Muscle layer of duodenum (tissue), 2 donors: ENCODE measurements at regions not wholly inside any gene's neighbourhood (a gene's known extent, or its start where the extent isn't known, plus 50 kb on each side); places are given as distances from the start of the nearest gene placed in this dataset.
A peak's percentile ranks its signal among the peaks of the same experiment; 100 is the strongest.

Experiments
- H3K27ac ChIP-seq: one replicate; pipeline ENCODE4 v1.7.0; 2013; ENCODE audit warnings: mild to moderate bottlenecking, low read length
- H3K27me3 ChIP-seq: one replicate; pipeline ENCODE4 v1.7.0; 2013; ENCODE audit warnings: low read depth, mild to moderate bottlenecking, control low read depth, low read length
- H3K36me3 ChIP-seq, 2 donors: one replicate each; pipeline ENCODE4 v1.7.0; 2013; ENCODE audit warnings: low read length in 2 of 2, control low read depth in 1 of 2, mild to moderate bottlenecking in 1 of 2; ENCODE audit not compliant: insufficient read depth in 2 of 2, control insufficient read depth in 1 of 2
- H3K4me1 ChIP-seq, 2 donors: one replicate each; pipeline ENCODE4 v1.7.0; 2013; ENCODE audit warnings: low read length in 2 of 2, mild to moderate bottlenecking in 2 of 2, control low read depth in 1 of 2, moderate library complexity in 1 of 2; ENCODE audit not compliant: insufficient read depth in 2 of 2, control insufficient read depth in 1 of 2
- H3K4me3 ChIP-seq, 2 donors: one replicate each; pipeline ENCODE4 v1.7.0; 2013; ENCODE audit warnings: low read length in 2 of 2, low read depth in 1 of 2, mild to moderate bottlenecking in 1 of 2
- H3K9me3 ChIP-seq, 2 donors: one replicate each; pipeline ENCODE4 v1.7.0; 2013; ENCODE audit warnings: low read length in 2 of 2, control low read depth in 1 of 2, mild to moderate bottlenecking in 1 of 2; ENCODE audit not compliant: control insufficient read depth in 1 of 2
- donor health status: healthy.

DNA sequence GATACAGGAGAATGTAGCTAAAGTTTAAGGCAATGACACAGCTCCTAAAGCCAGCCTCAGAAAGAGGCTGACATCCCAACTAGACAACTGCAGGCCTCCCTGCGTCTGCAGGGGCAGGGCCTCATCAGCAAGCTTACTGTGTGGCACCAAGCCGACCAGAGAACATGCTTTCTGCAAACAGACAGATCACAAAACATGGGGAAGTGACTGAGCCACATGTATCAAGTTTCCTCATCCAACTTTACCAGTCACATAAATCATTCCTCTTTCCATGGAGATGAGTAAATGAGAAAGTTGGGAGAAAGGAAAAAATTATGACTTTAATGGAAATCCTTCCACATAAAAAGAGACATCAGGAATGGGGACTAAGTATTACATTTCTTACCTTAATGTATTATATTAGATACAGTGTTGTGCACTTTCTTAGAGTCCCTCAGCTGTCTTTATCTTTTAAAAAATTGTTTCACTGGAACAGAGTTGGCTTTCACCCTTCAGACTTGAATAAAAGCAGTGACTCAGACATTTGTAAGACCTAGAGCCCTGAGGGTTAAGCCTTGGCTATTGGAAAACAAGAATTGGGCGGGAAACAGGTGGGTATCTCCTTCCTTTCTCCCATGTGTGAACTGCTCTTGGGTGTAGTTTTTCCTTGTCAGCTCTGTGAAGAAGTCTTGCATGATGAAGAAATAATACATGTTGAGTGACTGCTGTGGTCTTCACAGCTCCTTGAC, 305.7 kb upstream of the SNX7 start:
- Histone ChIP-seq H3K4me1 (no peaks in the 10 kb centered on the region), H3K4me3 (no peak overlapping the region), H3K27ac (no peak overlapping the region), H3K36me3 (no peaks in the 10 kb centered on the region), H3K27me3 (no peaks in the 10 kb centered on the region), H3K9me3 (no peaks in the 10 kb centered on the region)

DNA sequence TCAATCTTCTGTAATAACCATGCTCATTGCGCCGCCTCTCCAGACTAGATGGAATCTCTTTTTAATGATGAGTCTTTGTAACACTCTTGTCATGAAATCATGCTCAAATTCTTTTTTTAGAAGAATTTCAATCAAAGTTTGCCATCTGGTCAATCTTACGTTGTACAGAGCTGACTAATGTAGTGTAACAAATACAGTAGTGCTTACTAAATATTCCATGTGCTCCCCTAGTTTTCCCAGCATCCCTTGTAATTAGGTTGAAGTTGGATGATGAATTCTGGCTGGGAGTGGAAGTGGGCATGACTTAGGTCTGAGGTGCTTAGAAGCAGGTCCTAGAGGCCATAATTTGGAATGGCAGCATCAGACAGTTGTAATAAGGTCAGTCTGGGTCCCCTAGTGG, 309.1 kb upstream of the SNX7 start:
- Histone ChIP-seq H3K27ac (no peak overlapping the region), H3K36me3 (no peaks in the 10 kb centered on the region), H3K4me3 (no peak overlapping the region), H3K27me3 (no peaks in the 10 kb centered on the region), H3K9me3 (no peaks in the 10 kb centered on the region), H3K4me1 (no peaks in the 10 kb centered on the region)

DNA sequence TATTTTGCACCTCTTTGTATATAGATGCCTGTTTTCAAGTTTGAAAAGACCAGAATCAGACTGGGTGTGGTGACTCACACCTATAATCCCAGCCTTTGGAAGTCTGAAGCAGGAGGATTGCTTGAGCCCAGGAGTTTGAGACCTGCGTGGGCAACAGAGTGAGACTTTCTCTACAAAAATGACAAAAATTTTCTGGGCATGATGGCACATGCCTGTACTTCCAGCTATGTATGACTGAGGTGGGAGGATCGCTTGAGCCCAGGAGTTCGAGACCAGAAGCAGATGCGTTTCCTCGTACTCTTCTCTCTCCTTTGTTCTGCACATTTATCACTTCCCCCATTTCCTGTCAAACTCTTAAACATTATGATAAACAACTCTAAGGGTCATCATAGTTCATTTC, 310.0 kb upstream of the SNX7 start:
- Histone ChIP-seq H3K9me3 (no peaks in the 10 kb centered on the region), H3K4me3 (no peak overlapping the region), H3K27me3 (no peaks in the 10 kb centered on the region), H3K36me3 (no peaks in the 10 kb centered on the region), H3K4me1 (no peaks in the 10 kb centered on the region), H3K27ac (no peak overlapping the region)

DNA sequence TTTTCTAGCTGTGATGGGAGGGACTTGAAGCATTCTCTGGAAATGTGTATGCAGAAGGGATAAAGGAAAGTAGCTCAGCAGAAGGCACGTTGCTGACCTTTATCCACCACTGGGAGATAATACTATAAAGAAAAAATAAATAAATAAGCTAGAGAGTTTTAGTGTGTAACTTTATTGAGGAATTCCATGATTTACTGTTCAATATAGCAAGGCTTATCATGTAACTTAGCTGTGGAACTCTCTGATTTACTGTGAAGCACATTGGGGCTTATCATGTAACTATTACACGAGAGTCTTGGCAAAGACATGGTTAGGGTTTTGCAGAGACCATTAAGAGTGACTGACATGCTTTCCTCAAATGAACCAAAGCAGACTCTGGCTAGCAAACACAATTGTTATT, 316.1 kb upstream of the SNX7 start:
- Histone ChIP-seq H3K27me3 (no peaks in the 10 kb centered on the region), H3K9me3 (no peaks in the 10 kb centered on the region), H3K4me3 (no peak overlapping the region), H3K36me3 (no peaks in the 10 kb centered on the region), H3K27ac (no peak overlapping the region), H3K4me1 (no peaks in the 10 kb centered on the region)

DNA sequence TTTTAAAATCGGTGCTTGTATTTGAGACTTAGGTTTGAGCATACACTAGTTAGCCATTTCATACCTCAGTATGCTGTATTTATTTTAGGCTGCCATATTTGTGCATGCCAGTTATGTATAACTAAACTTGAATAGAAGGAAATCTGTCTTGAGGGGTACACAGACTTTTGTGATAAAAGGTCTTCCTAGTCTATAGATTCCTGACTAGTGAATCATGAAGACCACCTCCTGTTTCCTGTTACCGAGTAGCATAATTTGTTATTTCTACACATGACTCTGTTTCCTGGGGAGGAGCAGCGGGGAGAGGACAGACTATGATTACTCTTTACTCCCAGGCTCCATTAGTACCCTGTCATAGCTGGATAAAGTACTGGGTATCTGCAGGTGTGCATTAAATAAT, 316.8 kb upstream of the SNX7 start:
- Histone ChIP-seq H3K27ac (no peak overlapping the region), H3K4me3 (no peak overlapping the region), H3K4me1 (no peaks in the 10 kb centered on the region), H3K9me3 (no peaks in the 10 kb centered on the region), H3K27me3 (no peaks in the 10 kb centered on the region), H3K36me3 (no peaks in the 10 kb centered on the region)

DNA sequence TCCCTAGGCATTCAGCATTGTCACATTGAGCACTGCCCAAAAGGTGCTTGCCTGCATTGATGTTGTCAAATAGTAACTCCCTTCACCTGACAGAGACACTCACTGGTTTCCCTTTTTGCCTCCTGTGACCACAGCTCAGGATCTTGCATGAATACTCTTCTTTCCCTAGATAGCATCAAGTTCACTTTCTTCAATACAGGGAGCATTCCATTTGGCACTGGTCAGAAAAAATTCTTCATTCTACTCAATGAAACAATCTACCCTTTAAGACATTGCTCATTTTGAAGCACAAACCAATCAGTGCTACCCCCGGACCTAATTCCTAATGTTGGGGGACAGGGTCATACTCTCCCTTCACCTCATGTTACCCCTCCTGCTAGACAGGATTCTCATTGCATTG, 319.0 kb upstream of the SNX7 start:
- H3K27ac ChIP-seq: no peak overlapping the region
- no peaks in the 10 kb centered on the region for H3K27me3 ChIP-seq
- no peaks in the 10 kb centered on the region for H3K9me3 ChIP-seq
- H3K4me1 ChIP-seq: no peaks in the 10 kb centered on the region
- no peaks in the 10 kb centered on the region for H3K36me3 ChIP-seq
- no peak overlapping the region for H3K4me3 ChIP-seq

DNA sequence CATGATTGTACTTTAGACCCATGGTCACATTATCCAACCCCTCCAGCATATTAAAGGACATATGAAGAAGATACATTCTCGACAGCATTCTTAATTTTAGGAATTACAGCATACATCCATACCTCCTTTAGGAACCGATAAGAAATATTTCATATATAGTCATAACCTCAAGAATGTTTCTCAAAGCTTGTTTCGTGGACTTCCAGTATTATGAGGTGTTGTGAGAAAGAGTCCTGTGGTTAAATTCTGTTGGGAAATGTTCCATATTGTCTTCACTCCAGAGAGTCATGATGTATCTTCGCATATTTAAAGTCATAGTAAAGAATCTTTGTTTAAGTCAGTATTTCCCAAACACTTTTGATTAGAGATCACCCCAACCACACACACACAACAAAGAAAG, 321.0 kb upstream of the SNX7 start:
- H3K9me3 ChIP-seq: no peaks in the 10 kb centered on the region
- no peaks in the 10 kb centered on the region for H3K36me3 ChIP-seq
- H3K4me1 ChIP-seq: no peaks in the 10 kb centered on the region
- no peak overlapping the region for H3K27ac ChIP-seq
- no peaks in the 10 kb centered on the region for H3K27me3 ChIP-seq
- no peak overlapping the region for H3K4me3 ChIP-seq

DNA sequence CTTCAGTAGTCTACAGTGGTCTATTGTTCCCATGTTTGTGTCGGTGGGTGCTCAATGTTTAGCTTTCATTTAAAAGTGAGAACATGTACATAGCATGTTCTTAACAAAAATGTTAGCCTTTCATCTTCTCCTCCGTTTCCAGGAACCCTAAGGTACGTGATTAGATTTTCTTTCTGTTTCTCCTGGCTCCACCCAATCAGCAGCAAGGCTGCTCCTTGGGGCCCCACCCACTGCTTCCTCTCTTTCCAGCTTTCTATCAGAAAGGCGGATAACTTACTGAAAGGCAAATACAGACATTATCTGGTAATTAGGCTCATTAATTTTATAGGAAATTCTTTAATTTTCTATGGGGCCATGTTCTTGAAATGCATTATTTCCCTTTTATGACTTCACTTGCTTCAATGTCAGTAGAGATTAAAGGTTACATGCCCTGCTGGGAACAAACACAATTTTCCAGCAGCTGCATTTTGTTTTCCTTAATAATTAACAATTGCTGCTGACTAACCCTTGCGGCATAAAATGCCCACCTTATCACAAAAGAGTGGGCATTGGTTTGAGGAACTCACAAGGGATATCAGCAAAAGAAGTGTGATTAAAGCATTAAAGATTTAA, 324.9 kb upstream of the SNX7 start:
- Histone ChIP-seq H3K27ac (no peak overlapping the region), H3K9me3 (no peaks in the 10 kb centered on the region), H3K36me3 (no peaks in the 10 kb centered on the region), H3K4me3 (peak overlapping the region in 1 of 2 donors; percentile 35), H3K27me3 (no peaks in the 10 kb centered on the region), H3K4me1 (no peaks in the 10 kb centered on the region)

DNA sequence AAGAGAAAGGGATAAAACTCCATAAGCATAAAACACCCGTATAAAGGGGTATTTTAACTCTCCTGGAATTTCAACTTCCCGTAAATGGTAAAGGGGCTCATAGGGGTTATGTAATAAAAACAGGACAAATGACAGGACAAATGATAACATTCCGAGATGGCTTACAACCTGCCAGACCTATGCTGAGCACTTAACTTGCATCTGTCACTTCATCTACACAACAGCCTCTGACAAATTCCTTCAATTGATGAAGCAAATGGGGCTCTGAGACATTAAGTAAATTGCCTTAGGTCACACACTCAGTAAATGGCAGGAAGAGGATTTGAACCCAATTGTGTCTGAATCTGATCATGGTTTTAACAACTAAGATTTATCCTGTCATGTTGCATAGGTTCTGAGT, 327.6 kb upstream of the SNX7 start:
- Histone ChIP-seq H3K27me3 (no peaks in the 10 kb centered on the region), H3K36me3 (no peaks in the 10 kb centered on the region), H3K4me3 (no peak overlapping the region), H3K27ac (no peak overlapping the region), H3K4me1 (no peaks in the 10 kb centered on the region), H3K9me3 (no peaks in the 10 kb centered on the region)

DNA sequence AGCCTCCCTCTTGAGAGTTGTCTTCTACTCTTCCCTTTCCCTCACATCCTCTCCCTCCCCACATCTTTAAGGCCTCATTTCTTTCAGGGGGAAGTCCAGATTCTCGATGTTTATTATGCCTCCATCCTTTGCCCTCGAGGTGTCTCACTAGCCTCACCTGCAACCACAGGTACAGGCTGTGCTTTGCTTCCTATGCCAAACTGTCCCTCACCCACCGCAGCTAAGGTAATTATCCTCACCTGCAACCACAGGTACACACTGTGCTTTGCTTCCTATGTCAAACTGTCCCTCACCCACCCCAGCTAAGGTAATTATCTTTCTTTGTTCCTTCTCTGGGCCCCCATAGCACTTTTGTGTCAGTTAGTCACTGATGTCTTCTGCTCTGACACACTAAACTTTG, 328.1 kb upstream of the SNX7 start:
- no peak overlapping the region for H3K4me3 ChIP-seq
- H3K4me1 ChIP-seq: no peaks in the 10 kb centered on the region
- no peaks in the 10 kb centered on the region for H3K36me3 ChIP-seq
- H3K27ac ChIP-seq: no peak overlapping the region
- H3K9me3 ChIP-seq: no peaks in the 10 kb centered on the region
- no peaks in the 10 kb centered on the region for H3K27me3 ChIP-seq

DNA sequence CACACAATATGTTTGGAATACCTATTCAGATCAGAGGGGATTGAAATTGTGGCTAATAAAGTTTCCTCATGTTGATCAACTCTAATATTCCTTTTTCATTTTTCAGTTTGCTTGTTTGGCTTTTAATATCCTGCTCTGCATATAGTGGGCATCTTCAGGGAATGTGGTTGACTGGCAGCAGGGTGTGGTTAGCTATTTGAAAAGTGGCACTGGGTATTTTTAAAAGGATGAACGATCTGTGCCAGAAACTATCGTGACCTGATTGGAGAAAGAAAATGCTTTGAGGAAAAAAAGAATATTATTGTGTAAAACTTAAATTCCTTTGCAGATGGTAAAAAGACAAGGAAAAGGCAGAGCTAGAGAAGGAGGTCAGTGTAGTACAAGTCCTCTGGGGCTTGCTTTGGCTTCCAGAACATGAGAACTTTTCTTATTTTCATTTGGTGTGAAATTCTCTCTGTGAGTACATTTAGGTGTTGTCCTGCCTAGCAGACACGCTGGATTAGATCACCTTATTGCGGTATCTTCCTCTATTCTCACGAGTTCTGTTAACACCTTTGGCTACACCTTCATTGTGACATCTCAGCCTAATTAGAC, 329.7 kb upstream of the SNX7 start:
- Histone ChIP-seq H3K9me3 (no peaks in the 10 kb centered on the region), H3K36me3 (no peaks in the 10 kb centered on the region), H3K4me1 (no peaks in the 10 kb centered on the region), H3K27ac (no peak overlapping the region), H3K4me3 (no peak overlapping the region), H3K27me3 (no peaks in the 10 kb centered on the region)

DNA sequence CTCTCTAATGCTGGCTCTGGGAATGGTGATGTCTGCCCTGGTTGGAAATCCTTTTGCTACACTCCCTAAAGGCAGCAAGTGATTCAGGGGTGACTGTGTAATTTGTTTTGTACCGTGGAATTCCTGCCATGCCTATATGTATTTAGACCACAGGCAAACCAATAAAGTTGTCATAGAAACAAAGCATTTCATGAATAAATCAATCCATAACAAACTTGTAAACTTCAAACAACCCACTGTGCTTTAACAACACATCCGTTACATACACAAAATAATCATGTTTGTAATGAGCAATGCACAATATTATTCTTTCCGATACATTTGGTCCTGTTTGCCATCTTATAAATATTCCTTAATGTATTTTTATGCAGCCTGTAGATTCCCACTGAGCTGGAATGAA, 330.3 kb upstream of the SNX7 start:
- H3K27me3 ChIP-seq: no peaks in the 10 kb centered on the region

More for the DNA sequence above, 330.3 kb upstream of the SNX7 start:
- H3K4me3 ChIP-seq: no peak overlapping the region
- H3K36me3 ChIP-seq: no peaks in the 10 kb centered on the region
- no peak overlapping the region for H3K27ac ChIP-seq
- H3K4me1 ChIP-seq: no peaks in the 10 kb centered on the region
- H3K9me3 ChIP-seq: no peaks in the 10 kb centered on the region
